Muscle of leg (tissue), 3 donors: ENCODE measurements at regions not wholly inside any gene's neighbourhood (a gene's known extent, or its start where the extent isn't known, plus 50 kb on each side); places are given as distances from the start of the nearest gene placed in this dataset.
"Not testable (repeated sequence)": the region's sequence is repeated elsewhere in the genome, so short reads cannot be mapped to it uniquely, and the experiment has no call there.

Source experiments
- DNase-seq: peaks from one replicate; pipeline ENCODE4 v3.0.0; 2013
- H3K27ac ChIP-seq: one replicate; pipeline ENCODE4 v1.5.1; 2013; ENCODE audit warnings: mild to moderate bottlenecking, low read length, control low read depth
- H3K27me3 ChIP-seq: one replicate; pipeline ENCODE4 v1.6.1; 2013; ENCODE audit warnings: low read length; ENCODE audit not compliant: control insufficient read depth, insufficient read depth
- H3K36me3 ChIP-seq: one replicate; pipeline ENCODE4 v1.6.1; 2013; ENCODE audit warnings: low read length; ENCODE audit not compliant: control insufficient read depth, insufficient read depth
- H3K4me1 ChIP-seq: one replicate; pipeline ENCODE4 v1.6.1; 2013; ENCODE audit warnings: low read length; ENCODE audit not compliant: control insufficient read depth, insufficient read depth
- H3K4me3 ChIP-seq: one replicate; pipeline ENCODE4 v1.5.1; 2013; ENCODE audit warnings: low read length, control low read depth
- H3K9me3 ChIP-seq: replicated peaks from 2 replicates; pipeline ENCODE4 v1.6.1; 2013; ENCODE audit warnings: low read depth, low read length; ENCODE audit not compliant: control insufficient read depth
- WGBS: methylation state at CpG from one replicate; pipeline ENCODE4 v1.1.5; 2013; ENCODE audit warnings: missing lambda C conversion rate; ENCODE audit not compliant: insufficient coverage; 5-methylcytosine and 5-hydroxymethylcytosine counted together

GRCh38 chr2:138424436-138425140, 77.0 kb upstream of the SPOPL start:
- DNase-seq: no peak
- WGBS: 73% methylated on average over 2 of the region's 4 CpGs
- Histone ChIP-seq H3K9me3 (peaks cover 3% of the 10 kb centered on the region), H3K36me3 (no peaks in the 10 kb centered on the region), H3K27me3 (no peaks in the 10 kb centered on the region), H3K27ac (no peak overlapping the region), H3K4me1 (peaks cover 2% of the 10 kb centered on the region), H3K4me3 (no peak overlapping the region)

- not testable (repeated sequence) for H3K4me1 ChIP-seq, H3K4me3 ChIP-seq, H3K27me3 ChIP-seq, H3K27ac ChIP-seq, DNase-seq, H3K9me3 ChIP-seq, H3K36me3 ChIP-seq
- whole genome bisulfite sequencing: 100% methylated on average over 1 of the region's 5 CpGs
Measured at GRCh38 chr2:138426116-138426515, 75.5 kb upstream of the SPOPL start.

DNA sequence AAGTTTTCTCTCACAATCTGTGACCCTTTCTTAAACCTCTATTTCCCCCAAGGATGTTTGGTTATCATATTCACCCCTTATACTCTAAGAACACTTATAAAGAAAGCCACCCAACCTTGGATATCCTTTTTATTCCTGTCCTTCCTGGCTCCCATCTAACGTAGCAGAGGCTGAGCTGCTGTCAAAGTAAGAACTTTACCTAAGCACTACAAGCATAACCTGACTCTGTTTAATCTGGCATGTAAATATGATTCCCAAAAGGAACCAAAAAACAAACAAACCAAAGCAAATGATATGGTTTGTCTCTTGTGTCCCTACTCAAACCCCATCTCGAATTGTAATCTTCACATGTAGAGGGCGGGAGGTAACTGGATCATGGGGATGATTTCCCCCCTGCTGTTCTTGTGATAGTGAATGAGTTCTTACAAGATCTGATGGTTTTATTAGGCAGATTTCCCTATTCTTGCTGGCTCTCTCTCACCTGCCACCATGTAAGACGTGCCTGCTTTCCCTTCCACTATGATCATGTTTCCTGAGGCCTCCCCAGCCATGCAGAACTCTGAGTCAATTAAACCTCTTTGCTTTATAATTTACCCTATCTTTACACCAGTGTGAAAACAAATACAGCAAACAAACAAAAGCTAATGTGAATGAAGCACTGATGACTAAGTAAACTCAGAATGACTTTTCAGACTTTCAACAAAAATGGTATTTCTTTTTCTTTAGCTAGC, 72.7 kb upstream of the SPOPL start:
- H3K27me3 ChIP-seq: no peaks in the 10 kb centered on the region
- no peak for DNase-seq
- no peaks in the 10 kb centered on the region for H3K36me3 ChIP-seq
- H3K27ac ChIP-seq: no peak overlapping the region
- H3K4me3 ChIP-seq: no peak overlapping the region
- no CpG with 5 or more reads among the region's 4 CpGs for WGBS
- H3K9me3 ChIP-seq: peaks cover 3% of the 10 kb centered on the region
- no peaks in the 10 kb centered on the region for H3K4me1 ChIP-seq

- no peak overlapping the region for H3K4me3 ChIP-seq
- H3K4me1 ChIP-seq: no peaks in the 10 kb centered on the region
- H3K27ac ChIP-seq: no peak overlapping the region
- H3K27me3 ChIP-seq: no peaks in the 10 kb centered on the region
- H3K36me3 ChIP-seq: no peaks in the 10 kb centered on the region
- peaks cover 3% of the 10 kb centered on the region for H3K9me3 ChIP-seq
- no CpG with 5 or more reads among the region's 3 CpGs for WGBS
- DNase-seq: no peak
Measured at GRCh38 chr2:138430181-138430580, 71.4 kb upstream of the SPOPL start.

GRCh38 chr2:138432971-138433370, 68.6 kb upstream of the SPOPL start:
- no peak for DNase-seq
- H3K27me3 ChIP-seq: no peaks in the 10 kb centered on the region
- H3K27ac ChIP-seq: no peak overlapping the region
- no peaks in the 10 kb centered on the region for H3K36me3 ChIP-seq
- H3K9me3 ChIP-seq: no peaks in the 10 kb centered on the region
- no CpG with 5 or more reads among the region's 2 CpGs for WGBS
- H3K4me3 ChIP-seq: no peak overlapping the region
- H3K4me1 ChIP-seq: no peaks in the 10 kb centered on the region

DNA sequence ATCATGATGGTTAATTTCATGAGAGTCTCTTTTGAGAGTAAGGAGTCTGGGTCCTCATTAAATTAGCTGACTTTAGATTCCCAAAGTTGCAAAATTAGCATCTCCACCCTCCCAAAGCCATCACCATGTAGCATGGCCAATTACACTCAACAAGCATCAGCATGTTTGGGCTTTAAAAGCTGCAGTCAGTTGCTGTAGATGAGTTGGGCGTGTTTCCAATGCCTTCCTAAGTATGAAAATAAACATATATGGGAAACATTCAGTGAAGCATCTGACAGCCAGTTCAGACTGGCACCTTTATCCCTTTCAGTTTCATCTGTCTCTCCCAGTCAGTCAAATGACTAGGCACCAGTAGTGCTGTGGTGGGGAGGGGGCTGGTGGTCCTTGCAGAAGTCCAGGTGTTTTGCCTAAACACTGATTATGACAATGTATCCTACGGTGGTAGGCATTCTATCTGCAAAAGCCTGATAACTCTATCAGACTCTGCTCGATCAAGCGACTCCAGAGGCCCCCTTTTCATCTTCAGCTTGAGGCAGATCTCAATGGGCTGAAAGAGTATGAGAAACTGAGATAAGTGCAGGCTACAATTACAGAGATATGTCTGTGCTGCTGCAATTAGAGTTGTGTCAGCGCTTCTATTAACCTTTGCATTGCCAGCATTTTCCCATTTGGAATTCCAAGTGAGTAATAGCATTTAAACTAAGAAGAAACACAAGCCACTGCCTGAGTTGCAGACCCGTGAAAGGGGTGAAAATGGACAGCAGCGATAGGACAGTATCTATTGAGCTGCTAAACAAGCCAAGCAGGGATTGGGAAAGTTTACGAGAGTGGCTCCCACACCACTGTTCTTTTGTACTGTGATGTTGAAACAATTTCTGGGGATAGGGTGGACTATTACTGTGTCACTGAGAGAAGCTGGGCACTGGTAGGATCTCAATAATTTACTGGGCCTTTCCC, 67.3 kb upstream of the SPOPL start:
- no peaks in the 10 kb centered on the region for H3K9me3 ChIP-seq
- no peak overlapping the region for H3K4me3 ChIP-seq
- H3K4me1 ChIP-seq: no peaks in the 10 kb centered on the region
- no peaks in the 10 kb centered on the region for H3K36me3 ChIP-seq
- DNase-seq: no peak
- H3K27ac ChIP-seq: no peak overlapping the region
- H3K27me3 ChIP-seq: no peaks in the 10 kb centered on the region
- 85% methylated on average over 3 of the region's 8 CpGs for WGBS

DNA sequence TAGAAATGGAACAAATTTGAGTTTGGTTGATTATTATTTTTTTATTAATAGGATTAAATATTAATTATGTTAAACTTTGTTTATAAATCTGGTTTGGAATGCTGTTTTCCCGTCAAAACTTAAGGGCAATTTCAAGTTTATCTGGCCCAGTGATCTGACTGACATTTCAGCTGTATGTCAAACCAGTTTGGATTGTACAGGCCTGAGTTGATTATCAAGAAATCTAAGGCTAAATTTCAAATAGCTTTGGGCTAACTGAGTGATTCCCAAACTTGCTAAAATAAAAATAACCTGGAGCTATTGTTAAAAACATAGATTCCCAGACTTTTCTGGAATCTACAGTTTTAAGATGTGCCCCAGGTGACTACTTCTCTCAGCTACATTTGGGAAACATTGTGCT, 65.9 kb upstream of the SPOPL start:
- DNase-seq: no peak
- Histone ChIP-seq H3K4me3 (no peak overlapping the region), H3K9me3 (no peaks in the 10 kb centered on the region), H3K27me3 (no peaks in the 10 kb centered on the region), H3K36me3 (no peaks in the 10 kb centered on the region), H3K27ac (no peak overlapping the region), H3K4me1 (no peaks in the 10 kb centered on the region)
- no CpG with 5 or more reads among the region's 1 CpG for WGBS

- DNase-seq: no peak
- Histone ChIP-seq H3K27me3 (no peaks in the 10 kb centered on the region), H3K9me3 (no peaks in the 10 kb centered on the region), H3K36me3 (no peaks in the 10 kb centered on the region), H3K27ac (no peak overlapping the region), H3K4me3 (no peak overlapping the region), H3K4me1 (no peaks in the 10 kb centered on the region)
- no CpG with 5 or more reads among the region's 2 CpGs for WGBS
Measured at GRCh38 chr2:138439733-138440132, 61.8 kb upstream of the SPOPL start.

- no peaks in the 10 kb centered on the region for H3K36me3 ChIP-seq
- no peaks in the 10 kb centered on the region for H3K27me3 ChIP-seq
- H3K4me1 ChIP-seq: no peaks in the 10 kb centered on the region
- DNase-seq: no peak
- WGBS: 94% methylated on average over 1 of the region's 1 CpG
- H3K27ac ChIP-seq: no peak overlapping the region
- no peak overlapping the region for H3K4me3 ChIP-seq
- no peaks in the 10 kb centered on the region for H3K9me3 ChIP-seq
Measured at GRCh38 chr2:138440759-138441158, 60.8 kb upstream of the SPOPL start.

GRCh38 chr2:138441916-138442315, 59.7 kb upstream of the SPOPL start:
- DNase-seq: no peak
- no peak overlapping the region for H3K27ac ChIP-seq
- no peaks in the 10 kb centered on the region for H3K27me3 ChIP-seq
- no peak overlapping the region for H3K4me3 ChIP-seq
- no peaks in the 10 kb centered on the region for H3K4me1 ChIP-seq
- H3K9me3 ChIP-seq: no peaks in the 10 kb centered on the region
- no peaks in the 10 kb centered on the region for H3K36me3 ChIP-seq
- WGBS: no CpG with 5 or more reads among the region's 3 CpGs
